ENCODE measurements at regions not wholly inside any gene's neighbourhood (a gene's known extent, or its start where the extent isn't known, plus 50 kb on each side); places are given as distances from the start of the nearest gene placed in this dataset.

DNA sequence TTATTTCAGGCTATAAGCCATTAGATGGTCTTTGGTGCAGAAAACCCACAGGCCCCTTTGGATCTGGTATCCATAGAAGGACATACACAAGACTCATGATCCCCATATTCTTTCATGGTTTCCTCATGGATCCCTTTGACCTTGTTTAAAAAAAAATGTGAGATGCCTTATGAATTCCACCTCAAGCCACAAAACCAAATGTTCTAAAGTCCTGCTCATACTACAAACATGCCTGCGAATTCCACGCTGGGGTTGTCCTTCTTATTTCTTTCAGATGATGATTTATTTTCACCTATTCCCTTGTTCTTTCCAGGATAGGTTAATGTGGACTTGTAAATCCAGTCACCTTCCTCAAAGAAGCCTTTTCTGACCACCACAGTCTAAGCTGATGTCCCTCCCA lies 256.9 kb upstream of the DPYD start:
- TF ChIP-seq, protein P1, sequence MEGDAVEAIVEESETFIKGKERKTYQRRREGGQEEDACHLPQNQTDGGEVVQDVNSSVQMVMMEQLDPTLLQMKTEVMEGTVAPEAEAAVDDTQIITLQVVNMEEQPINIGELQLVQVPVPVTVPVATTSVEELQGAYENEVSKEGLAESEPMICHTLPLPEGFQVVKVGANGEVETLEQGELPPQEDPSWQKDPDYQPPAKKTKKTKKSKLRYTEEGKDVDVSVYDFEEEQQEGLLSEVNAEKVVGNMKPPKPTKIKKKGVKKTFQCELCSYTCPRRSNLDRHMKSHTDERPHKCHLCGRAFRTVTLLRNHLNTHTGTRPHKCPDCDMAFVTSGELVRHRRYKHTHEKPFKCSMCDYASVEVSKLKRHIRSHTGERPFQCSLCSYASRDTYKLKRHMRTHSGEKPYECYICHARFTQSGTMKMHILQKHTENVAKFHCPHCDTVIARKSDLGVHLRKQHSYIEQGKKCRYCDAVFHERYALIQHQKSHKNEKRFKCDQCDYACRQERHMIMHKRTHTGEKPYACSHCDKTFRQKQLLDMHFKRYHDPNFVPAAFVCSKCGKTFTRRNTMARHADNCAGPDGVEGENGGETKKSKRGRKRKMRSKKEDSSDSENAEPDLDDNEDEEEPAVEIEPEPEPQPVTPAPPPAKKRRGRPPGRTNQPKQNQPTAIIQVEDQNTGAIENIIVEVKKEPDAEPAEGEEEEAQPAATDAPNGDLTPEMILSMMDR (IDR thresholded peaks at IDR 0.05; ENCODE audit: low read depth, low read length, poor library complexity, severe bottlenecking): no peak
- no peak for TF ChIP-seq EZH2phosphoT487 (IDR thresholded peaks at IDR 0.05; ENCODE audit: borderline replicate concordance, low read length)

Measured in DOHH2 (cell line).